Uterus (tissue), 3 donors: ENCODE measurements at regions not wholly inside any gene's neighbourhood (a gene's known extent, or its start where the extent isn't known, plus 50 kb on each side); places are given as distances from the start of the nearest gene placed in this dataset.

Experiments
- DNase-seq, 2 donors: peaks; one replicate each; pipeline ENCODE4 v3.0.0-alpha.2; 2019 to 2020
- H3K27ac ChIP-seq, 2 donors: fragments of 200-600 bp; sonication (generic); 1 replicate in 1 of 2; 2 replicates in 1 of 2; pipeline ENCODE4 v1.5.1; 2016 to 2018
- H3K27me3 ChIP-seq, 2 donors: fragments of 200-600 bp; sonication (generic); one replicate each; pipeline ENCODE4 v1.5.1; 2018 to 2019; ENCODE audit warnings: control low read depth in 1 of 2
- H3K36me3 ChIP-seq, 2 donors: fragments of 200-600 bp; sonication (generic); one replicate each; pipeline ENCODE4 v1.5.1; 2019; ENCODE audit warnings: control low read depth in 1 of 2
- H3K4me1 ChIP-seq, 2 donors: fragments of 200-600 bp; sonication (generic); one replicate each; pipeline ENCODE4 v1.5.1; 2018 to 2019; ENCODE audit warnings: control low read depth in 1 of 2
- H3K4me3 ChIP-seq, 2 donors: fragments of 200-600 bp; sonication (generic); 1 replicate in 1 of 2; 2 replicates in 1 of 2; pipeline ENCODE4 v1.5.1; 2018 to 2019; ENCODE audit warnings: mild to moderate bottlenecking in 1 of 2
- H3K9me3 ChIP-seq, 2 donors: fragments of 200-600 bp; sonication (generic); one replicate each; pipeline ENCODE4 v1.5.1; 2019; ENCODE audit warnings: control low read depth in 1 of 2
- CTCF ChIP-seq, 4 experiments: fragments of 200-600 bp in 2 of 4; fragments of 450-650 bp in 2 of 4; sonication (generic) in 2 of 4; IDR thresholded peaks; one replicate each; pipeline ENCODE4 v1.5.1; 2016 to 2019; ENCODE audit warnings: antibody characterized with exemption in 4 of 4, mild to moderate bottlenecking in 2 of 4, moderate library complexity in 1 of 4
- POLR2A ChIP-seq, 2 donors: fragments of 450-650 bp; IDR thresholded peaks; one replicate each; pipeline ENCODE4 v1.6.1; 2016; ENCODE audit warnings: antibody characterized with exemption in 2 of 2, mild to moderate bottlenecking in 1 of 2, moderate library complexity in 1 of 2
- intact Hi-C: fragments of 100-400 bp; cut with DNase I; formaldehyde crosslinking; loops from one replicate; pipeline ENCODE4 v1.15.1; 2023; ENCODE audit warnings: low total_unique reads
- donor health status: DM: yes; HTN: yes; CAD: no.

GRCh38 chr17:36856903-36857381 lies 80.3 kb upstream of the LHX1 start:
- intact Hi-C loops: no loop called here
- TF ChIP-seq POLR2A (IDR thresholded peaks at IDR 0.05): no peak
- no peak for TF ChIP-seq CTCF (IDR thresholded peaks at IDR 0.05)
- Histone ChIP-seq H3K4me3 (no peak overlapping the region), H3K27me3 (no peaks in the 10 kb centered on the region), H3K4me1 (no peaks in the 10 kb centered on the region), H3K27ac (no peak overlapping the region), H3K36me3 (no peaks in the 10 kb centered on the region), H3K9me3 (no peaks in the 10 kb centered on the region)
- DNase-seq: no peak

DNA sequence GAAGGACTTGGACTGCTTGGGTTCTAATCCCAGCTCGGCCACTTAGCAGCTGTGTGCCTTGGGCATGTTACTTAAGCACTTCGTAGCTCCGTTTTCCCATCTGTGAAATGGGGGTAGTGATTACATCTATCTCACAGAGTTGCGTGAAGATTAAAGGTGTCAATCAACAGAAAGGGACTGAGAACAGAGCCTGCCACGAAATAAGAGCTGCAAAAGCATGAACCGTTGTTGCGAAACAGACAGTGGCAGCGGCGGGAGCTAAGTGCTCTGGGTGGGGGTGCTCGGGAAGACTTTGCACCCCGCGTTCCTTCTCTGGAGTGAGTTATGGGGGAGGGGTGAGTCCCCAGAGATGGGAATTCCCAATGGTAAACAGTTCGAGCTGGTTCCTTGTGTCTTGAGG lies 79.6 kb upstream of the LHX1 start:
- no peaks in the 10 kb centered on the region for H3K36me3 ChIP-seq
- no peak for DNase-seq
- no peaks in the 10 kb centered on the region for H3K9me3 ChIP-seq
- no peak overlapping the region for H3K4me3 ChIP-seq
- TF ChIP-seq POLR2A (IDR thresholded peaks at IDR 0.05) (no peak), CTCF (IDR thresholded peaks at IDR 0.05) (no peak)
- no peak overlapping the region for H3K27ac ChIP-seq
- no peaks in the 10 kb centered on the region for H3K27me3 ChIP-seq
- no peaks in the 10 kb centered on the region for H3K4me1 ChIP-seq
- intact Hi-C loops: no loop called here

- Histone ChIP-seq H3K4me1 (no peaks in the 10 kb centered on the region), H3K36me3 (no peaks in the 10 kb centered on the region), H3K4me3 (no peak overlapping the region), H3K27ac (no peak overlapping the region), H3K27me3 (no peaks in the 10 kb centered on the region), H3K9me3 (no peaks in the 10 kb centered on the region)
- no peak for TF ChIP-seq POLR2A (IDR thresholded peaks at IDR 0.05)
- TF ChIP-seq CTCF (IDR thresholded peaks at IDR 0.05): no peak
- intact Hi-C loops: no loop called here
- DNase-seq: no peak
Observed at GRCh38 chr17:36858119-36859002, 78.9 kb upstream of the LHX1 start.

- no peak for TF ChIP-seq CTCF (IDR thresholded peaks at IDR 0.05)
- no peak for TF ChIP-seq POLR2A (IDR thresholded peaks at IDR 0.05)
- no peak overlapping the region for H3K27ac ChIP-seq
- DNase-seq: no peak
- no peaks in the 10 kb centered on the region for H3K9me3 ChIP-seq
- no peaks in the 10 kb centered on the region for H3K4me1 ChIP-seq
- no peaks in the 10 kb centered on the region for H3K36me3 ChIP-seq
- H3K27me3 ChIP-seq: no peaks in the 10 kb centered on the region
- intact Hi-C loops: no loop called here
- no peak overlapping the region for H3K4me3 ChIP-seq
Observed at GRCh38 chr17:36859003-36859300, 78.3 kb upstream of the LHX1 start.

GRCh38 chr17:36859706-36860105 lies 77.6 kb upstream of the LHX1 start:
- H3K4me1 ChIP-seq: no peaks in the 10 kb centered on the region
- TF ChIP-seq CTCF (IDR thresholded peaks at IDR 0.05): no peak
- no peak for TF ChIP-seq POLR2A (IDR thresholded peaks at IDR 0.05)

More at GRCh38 chr17:36859706-36860105, 77.6 kb upstream of the LHX1 start:
- Histone ChIP-seq H3K4me3 (no peak overlapping the region), H3K27me3 (no peaks in the 10 kb centered on the region), H3K27ac (no peak overlapping the region), H3K9me3 (no peaks in the 10 kb centered on the region), H3K36me3 (no peaks in the 10 kb centered on the region)
- no peak for DNase-seq
- intact Hi-C loops: no loop called here
